HG03095 (cell line): ENCODE measurements at regions not wholly inside any gene's neighbourhood (a gene's known extent, or its start where the extent isn't known, plus 50 kb on each side); places are given as distances from the start of the nearest gene placed in this dataset.

Experiments
- ATAC-seq: cut with Tn5 transposase; IDR thresholded peaks from one replicate; pipeline ENCODE4 v1.9.1; 2021; ENCODE audit warnings: moderate library complexity; ENCODE audit not compliant: unreplicated experiment

- ATAC-seq: no peak
These were observed 126.3 kb upstream of the PCSK2 start for GRCh38 chr20:17100506-17100905.

GRCh38 chr20:17107127-17107526, 119.7 kb upstream of the PCSK2 start:
- no peak for ATAC-seq

GRCh38 chr20:17108896-17109295, 117.9 kb upstream of the PCSK2 start:
- ATAC-seq: no peak

DNA sequence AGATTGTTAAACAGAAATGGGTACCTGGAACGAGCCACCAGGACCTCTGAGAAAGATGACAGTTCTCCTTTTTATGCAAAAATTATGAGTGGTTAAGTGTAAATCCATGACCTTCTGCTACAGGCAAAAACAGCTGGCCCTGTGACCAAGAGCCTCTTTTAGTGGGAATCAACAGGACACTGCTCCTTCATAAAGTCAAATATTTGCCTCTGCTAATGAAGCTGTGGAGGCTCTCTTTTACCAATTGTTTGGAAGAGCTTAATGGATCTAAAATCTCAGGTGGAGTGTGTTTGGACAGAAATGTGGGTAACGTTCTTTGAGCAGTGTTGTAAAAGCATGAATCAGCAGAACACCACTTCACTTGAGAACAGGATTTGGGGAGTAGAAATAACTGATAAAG, 117.5 kb upstream of the PCSK2 start:
- no peak for ATAC-seq

- ATAC-seq: no peak
These were observed 98.6 kb upstream of the PCSK2 start for GRCh38 chr20:17128206-17128605.

DNA sequence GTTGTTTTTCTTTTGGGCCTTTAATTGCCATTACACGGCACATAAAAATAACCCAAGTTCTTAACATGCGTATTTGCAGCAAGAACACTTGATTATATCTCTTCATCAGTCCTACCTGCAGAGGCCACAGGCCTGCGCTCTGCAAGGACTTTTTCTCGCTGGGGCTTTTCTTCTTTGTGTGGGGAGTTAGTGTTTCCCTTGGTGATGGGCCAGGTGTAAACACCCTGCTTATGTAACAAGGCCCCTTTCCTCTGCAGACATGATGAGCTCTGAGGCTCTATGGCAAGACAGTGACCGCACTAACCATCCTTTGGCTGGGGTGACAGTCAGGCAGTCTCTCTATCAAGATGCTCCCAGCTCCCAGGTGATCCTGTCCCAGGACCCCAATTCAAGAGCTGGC, 97.8 kb upstream of the PCSK2 start:
- ATAC-seq: no peak

DNA sequence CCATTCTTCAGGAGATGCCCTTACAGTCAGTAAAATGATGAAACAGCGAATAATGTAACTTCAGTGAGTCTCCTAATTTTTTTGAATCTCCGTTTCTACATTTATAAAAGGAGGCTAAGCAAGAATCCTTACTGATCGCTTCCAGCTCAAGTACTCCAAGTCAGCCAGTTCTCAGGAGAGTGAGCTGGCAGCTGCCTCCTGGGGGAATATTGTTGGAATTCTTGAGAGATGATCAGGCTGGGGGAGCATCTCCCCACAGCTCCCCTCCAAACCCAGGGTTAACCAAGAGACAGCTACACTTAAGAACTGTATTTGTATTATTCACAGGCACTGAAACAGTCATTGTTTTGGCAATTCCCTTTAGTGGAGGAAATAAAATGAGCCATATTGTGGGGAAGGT, 89.1 kb upstream of the PCSK2 start:
- no peak for ATAC-seq

DNA sequence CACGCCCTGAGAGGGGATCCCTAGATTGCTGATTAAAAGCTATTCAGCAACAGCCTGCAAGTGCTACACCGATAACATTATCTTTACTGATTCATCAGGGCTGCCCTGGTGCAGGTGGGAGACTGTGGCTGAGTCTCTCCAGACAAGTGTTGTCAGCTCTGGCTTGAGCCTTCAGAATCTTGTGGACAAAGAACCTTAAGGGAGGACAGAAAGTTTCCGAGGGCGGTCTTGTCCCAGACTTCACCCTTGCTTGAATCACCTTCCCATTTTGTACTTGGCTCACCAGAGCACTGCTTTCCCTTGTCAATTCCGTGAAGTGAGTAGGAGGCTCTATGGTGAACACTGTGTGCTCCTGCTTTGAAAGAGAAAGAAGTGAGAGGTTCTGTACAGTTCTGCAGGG, 88.6 kb upstream of the PCSK2 start:
- ATAC-seq: no peak

GRCh38 chr20:17140894-17141293, 85.9 kb upstream of the PCSK2 start:
- no peak for ATAC-seq

DNA sequence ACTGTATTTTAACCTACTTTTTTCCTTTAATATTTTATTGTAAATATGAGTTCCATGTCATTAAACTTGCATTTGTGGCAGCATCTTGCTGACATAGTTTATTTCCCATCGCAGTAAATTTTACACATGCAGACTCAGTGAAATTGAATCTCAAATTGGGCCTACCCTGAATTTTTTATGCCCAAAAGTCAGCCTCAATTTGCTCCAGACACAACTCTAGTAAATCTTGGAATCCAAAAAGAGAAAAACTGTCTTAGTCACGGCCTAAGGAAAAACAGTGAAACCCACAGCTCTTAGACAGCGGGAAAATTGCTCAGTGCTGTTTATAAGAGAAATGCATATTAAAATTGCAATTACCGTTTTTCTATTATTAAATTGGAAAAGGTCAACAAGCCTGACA, 85.3 kb upstream of the PCSK2 start:
- ATAC-seq: no peak

DNA sequence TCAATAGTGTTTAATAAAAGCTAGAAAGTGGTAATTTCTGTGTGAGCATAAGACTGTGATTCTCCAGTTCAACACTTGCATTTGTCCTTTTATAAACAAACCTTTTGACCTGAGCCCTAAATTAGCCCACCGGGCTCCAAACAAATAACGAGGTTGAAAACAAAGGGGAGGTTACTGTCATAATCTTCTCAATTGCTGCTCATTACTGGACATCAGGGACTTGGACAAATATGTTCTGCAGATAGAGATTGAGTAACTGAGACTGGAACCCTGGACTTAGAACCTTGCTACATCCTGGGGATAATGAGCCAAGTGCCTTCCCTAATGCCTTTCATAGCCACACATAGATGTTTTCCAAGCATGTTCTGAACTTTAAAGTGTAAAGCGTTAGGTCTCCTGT, 84.2 kb upstream of the PCSK2 start:
- no peak for ATAC-seq

- ATAC-seq: no peak
These were observed 76.0 kb upstream of the PCSK2 start for GRCh38 chr20:17150858-17151257.

GRCh38 chr20:17155401-17155800, 71.4 kb upstream of the PCSK2 start:
- no peak for ATAC-seq

DNA sequence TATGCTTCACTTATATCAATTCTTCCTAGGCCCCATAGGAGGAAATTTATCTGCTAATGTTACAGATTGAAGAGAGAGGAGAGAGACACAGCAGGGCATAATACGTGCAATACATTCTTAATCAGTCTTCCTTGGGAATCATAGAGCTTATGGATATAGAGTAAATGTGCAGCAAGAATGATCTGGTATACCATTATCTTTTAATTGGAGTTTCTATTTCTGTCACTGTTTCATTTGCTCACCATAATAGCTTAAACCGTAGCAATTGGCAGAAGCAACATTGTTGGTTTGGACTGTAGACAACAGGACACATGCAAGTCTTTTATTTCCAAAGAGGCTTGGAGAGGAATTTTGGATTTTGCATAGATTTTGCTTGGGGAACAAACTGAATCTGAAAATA, 68.1 kb upstream of the PCSK2 start:
- ATAC-seq: no peak

- ATAC-seq: no peak
These were observed 65.0 kb upstream of the PCSK2 start for GRCh38 chr20:17161673-17162481.

- no peak for ATAC-seq
These were observed 58.7 kb upstream of the PCSK2 start for GRCh38 chr20:17168026-17168612.

DNA sequence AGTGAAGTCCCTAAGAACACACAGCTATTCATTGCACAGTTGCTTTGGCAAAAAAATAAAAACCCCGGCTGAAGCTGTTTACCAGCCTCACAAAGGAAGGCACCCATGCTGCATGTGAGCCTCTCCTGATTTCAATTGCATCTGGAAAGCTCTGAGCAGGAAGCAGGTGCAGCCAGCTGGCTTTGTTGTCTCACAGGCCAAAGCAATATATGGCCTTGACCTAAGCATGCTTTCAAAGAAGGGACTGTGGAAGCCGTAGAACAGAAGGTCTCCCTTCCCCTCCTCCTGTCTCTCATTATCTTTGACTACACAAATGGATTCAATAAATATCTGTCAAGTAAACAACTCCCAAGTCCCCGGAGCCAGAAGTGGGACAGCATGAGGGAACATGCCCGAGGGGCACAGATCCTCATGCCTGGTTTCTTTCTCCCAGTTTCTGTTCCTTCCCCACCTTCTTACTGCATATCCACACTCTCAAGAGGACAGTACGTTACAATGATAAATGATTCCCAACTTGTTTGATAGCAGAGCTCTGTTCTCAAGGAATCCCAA, 57.2 kb upstream of the PCSK2 start:
- ATAC-seq: no peak

GRCh38 chr20:17171746-17172280, 55.0 kb upstream of the PCSK2 start:
- no peak for ATAC-seq

DNA sequence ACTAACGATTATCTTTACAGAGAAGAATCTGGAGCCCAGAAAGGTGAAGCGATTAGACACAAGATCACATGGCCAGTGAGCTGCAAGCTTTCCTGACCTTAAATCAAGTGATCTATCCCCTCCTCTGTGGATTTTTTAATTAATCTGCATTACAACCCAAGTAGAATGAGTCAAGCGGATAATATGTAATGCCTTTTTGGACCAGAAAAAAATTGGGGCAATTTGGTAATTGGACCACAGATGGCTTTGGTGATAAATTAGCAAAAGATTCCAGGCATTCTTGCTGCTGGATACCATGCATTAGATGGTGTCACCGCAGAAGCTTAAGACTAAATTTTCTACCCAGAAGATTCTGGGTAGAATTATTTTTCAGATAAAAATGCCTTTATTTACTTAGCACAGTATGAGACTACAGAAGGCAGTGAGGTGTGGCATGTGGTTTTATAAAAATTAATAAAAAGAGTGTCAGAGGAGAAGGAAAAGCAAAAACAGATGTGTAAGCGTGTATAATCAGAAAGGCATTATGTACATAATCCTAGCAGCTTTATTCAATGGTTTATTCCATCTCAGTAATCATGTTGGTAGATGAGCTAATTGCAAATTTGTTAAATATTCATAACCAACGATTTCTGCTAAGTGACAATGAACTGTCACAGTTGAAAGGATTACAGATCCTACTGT, 53.9 kb upstream of the PCSK2 start:
- ATAC-seq: no peak
